Endothelial cell of umbilical vein (primary cell): ENCODE measurements at regions not wholly inside any gene's neighbourhood (a gene's known extent, or its start where the extent isn't known, plus 50 kb on each side); places are given as distances from the start of the nearest gene placed in this dataset.

Experiments used
- BruUV-seq: library from RNA; stranded (reverse); fragments of 400-500 nt; replicated peaks from 2 replicates; lab custom pipeline; 2021; lab: Mats Ljungman, UMichigan
- CTCF ChIA-PET: fragments of 300-600, 350-600 bp; sonication (Branson Sonifier 250); formaldehyde crosslinking; loops from one replicate; lab custom pipeline; 2021; ENCODE audit warnings: antibody characterized with exemption, inconsistent platforms; lab: Charles Lee
- POLR2A ChIA-PET: fragments of 300-600, 350-600 bp; sonication (Branson Sonifier 250); formaldehyde crosslinking; loops from one replicate; lab custom pipeline; 2021; ENCODE audit warnings: antibody characterized with exemption, inconsistent platforms; lab: Charles Lee
- DNase-seq: peaks from one replicate; pipeline ENCODE4 v3.0.0-alpha.2; 2011; ENCODE audit warnings: low read depth, low spot score
- FAIRE-seq: peaks from 2 replicates; lab custom pipeline; 2011; peaks lifted over from hg19 to GRCh38; lab: Jason Lieb, UNC
- H2AFZ ChIP-seq: 2 replicates; pipeline ENCODE4 v1.6.0; 2012; ENCODE audit warnings: low read depth, low read length, control low read depth, inconsistent platforms
- H3K27ac ChIP-seq: 2 replicates; pipeline ENCODE4 v1.5.1; 2011; ENCODE audit warnings: low read depth, mild to moderate bottlenecking, control low read depth, low read length, moderate library complexity; ENCODE audit not compliant: insufficient read depth
- H3K27me3 ChIP-seq, 2 experiments: 2 replicates each; pipeline versions ENCODE4 v1.6.0 to v1.6.1; 2011; ENCODE audit warnings: low read length in 2 of 2, mixed read lengths in 1 of 2; ENCODE audit not compliant: control insufficient read depth in 2 of 2, insufficient read depth in 2 of 2
- H3K36me3 ChIP-seq, 2 experiments: 2 replicates in 1 of 2; 3 replicates in 1 of 2; pipeline ENCODE4 v1.5.1; 2011; ENCODE audit warnings: low read length in 2 of 2, mild to moderate bottlenecking in 1 of 2, moderate library complexity in 1 of 2; ENCODE audit not compliant: control insufficient read depth in 2 of 2, insufficient read depth in 2 of 2; ENCODE audit errors: extremely low read depth in 1 of 2
- H3K4me1 ChIP-seq: 3 replicates; pipeline ENCODE4 v1.5.1; 2011; ENCODE audit warnings: mild to moderate bottlenecking, low read length; ENCODE audit not compliant: control insufficient read depth, insufficient read depth; ENCODE audit errors: extremely low read depth
- H3K4me2 ChIP-seq: 2 replicates; pipeline ENCODE4 v1.6.1; 2011; ENCODE audit warnings: low read length, control low read depth, mixed read lengths; ENCODE audit not compliant: insufficient read depth
- H3K4me3 ChIP-seq, 3 experiments: fragments of 200-600 bp in 1 of 3; sonication (generic), shearing (Covaris generic) in 1 of 3; replicated peaks in 1 of 3; 2 replicates each; pipeline ENCODE4 v1.5.1; 2011 to 2016; ENCODE audit warnings: control low read depth in 3 of 3, low read length in 3 of 3, mild to moderate bottlenecking in 2 of 3, inconsistent platforms in 1 of 3, low read depth in 1 of 3, moderate library complexity in 1 of 3; ENCODE audit not compliant: insufficient read depth in 1 of 3
- H3K79me2 ChIP-seq: 2 replicates; pipeline ENCODE4 v1.6.0; 2012; ENCODE audit warnings: low read length, inconsistent platforms; ENCODE audit not compliant: control insufficient read depth, insufficient read depth
- H3K9ac ChIP-seq: replicated peaks from 2 replicates; pipeline ENCODE3; 2011; ENCODE audit warnings: low read length, control low read depth; ENCODE audit not compliant: insufficient read depth; ENCODE audit errors: extremely low read depth
- H3K9me1 ChIP-seq: replicated peaks from 3 replicates; pipeline ENCODE4 v1.6.0; 2011; ENCODE audit warnings: mild to moderate bottlenecking, low read length; ENCODE audit not compliant: control insufficient read depth, insufficient read depth; ENCODE audit errors: extremely low read depth
- H3K9me3 ChIP-seq: replicated peaks from 2 replicates; pipeline ENCODE4 v1.5.1; 2012; ENCODE audit warnings: low read length, inconsistent platforms; ENCODE audit not compliant: control insufficient read depth, insufficient read depth
- H4K20me1 ChIP-seq: replicated peaks from 2 replicates; pipeline ENCODE3; 2011; ENCODE audit warnings: mild to moderate bottlenecking, low read length; ENCODE audit not compliant: control insufficient read depth, insufficient read depth; ENCODE audit errors: extremely low read depth
- EZH2 ChIP-seq: IDR thresholded peaks from 2 replicates; pipeline ENCODE4 v1.6.1; 2012; ENCODE audit warnings: borderline replicate concordance, low read depth, mild to moderate bottlenecking, moderate library complexity, low read length, inconsistent platforms; ENCODE audit not compliant: severe bottlenecking
- FOS ChIP-seq: IDR thresholded peaks from 2 replicates; pipeline ENCODE4 v1.6.1; 2011; ENCODE audit warnings: mild to moderate bottlenecking, low read length, moderate library complexity, borderline replicate concordance; ENCODE audit not compliant: insufficient read depth
- GATA2 ChIP-seq: IDR thresholded peaks from 2 replicates; pipeline ENCODE4 v1.7.0; 2011; ENCODE audit warnings: low read depth, mild to moderate bottlenecking, moderate library complexity, mixed read lengths, low read length; ENCODE audit not compliant: insufficient read length, insufficient read depth
- JUN ChIP-seq: IDR thresholded peaks from 2 replicates; pipeline ENCODE4 v1.6.1; 2011; ENCODE audit warnings: borderline replicate concordance, low read depth; ENCODE audit not compliant: insufficient read length, insufficient read depth
- MYC ChIP-seq: IDR thresholded peaks from one replicate; pipeline ENCODE4 v1.6.1; 2011; ENCODE audit warnings: mild to moderate bottlenecking, low read depth, low read length
- POLR2A ChIP-seq: IDR thresholded peaks from 2 replicates; pipeline ENCODE4 v1.6.1; 2012; ENCODE audit warnings: low read depth, mild to moderate bottlenecking, control low read depth, low read length
- POLR2AphosphoS5 ChIP-seq: IDR thresholded peaks from 2 replicates; pipeline ENCODE4 v1.6.1; 2012; ENCODE audit warnings: low read depth, mild to moderate bottlenecking, control low read depth, low read length, moderate library complexity; ENCODE audit not compliant: insufficient read depth
- dilution Hi-C: fragments of 300-500 bp; cut with MboI; formaldehyde crosslinking; loops from one replicate; pipeline ENCODE4 v1.15.0; 2019; ENCODE audit warnings: low sequenced_read_pairs; ENCODE audit not compliant: extremely low pct_ligation_motif_present
- intact Hi-C: fragments of 100-400 bp; cut with micrococcal nuclease; formaldehyde crosslinking; loops from one replicate; pipeline ENCODE4 v1.10.0; 2022
- TF ChIP-seq, protein P1 (sequence below): IDR thresholded peaks from 2 replicates; pipeline ENCODE4 v1.6.1; 2011; ENCODE audit not compliant: insufficient read depth, insufficient read length
- TF ChIP-seq, protein P2 (sequence below), 2 donors: IDR thresholded peaks; 1 replicate in 1 of 2; 2 replicates in 1 of 2; pipeline ENCODE4 v1.5.1; 2011; ENCODE audit warnings: low read length in 2 of 2, mild to moderate bottlenecking in 2 of 2, moderate library complexity in 2 of 2, control low read depth in 1 of 2, inconsistent platforms in 1 of 2, low read depth in 1 of 2; ENCODE audit not compliant: insufficient read depth in 1 of 2; ENCODE audit errors: extremely low read depth in 1 of 2

GRCh38 chr11:36744375-36745168 is 146.5 kb upstream of the RAG2 start:
- BruUV-seq = no TSS peak
- ChIA-PET CTCF (interaction anchor here (0.5 to 4.5 kb wide), 5 partner anchors 12 to 181 kb away, joined by 3 to 37 read pairs (median 7); no protein-coding TSS in a partner anchor), POLR2A (no interaction called here)
- intact Hi-C loops (no loop called here), dilution Hi-C loops (no loop called here)
- H3K9me3 ChIP-seq = no peaks in the 10 kb centered on the region
- no peak overlapping the region for H3K4me3 ChIP-seq
- no peak overlapping the region for H3K9ac ChIP-seq
- H2AFZ ChIP-seq = peak overlapping the region; percentile 26
- no peak overlapping the region for H3K4me2 ChIP-seq
- DNase-seq (peak; percentile 65), FAIRE-seq (peak; percentile 82)
- H3K36me3 ChIP-seq = no peaks in the 10 kb centered on the region
- H3K79me2 ChIP-seq = no peaks in the 10 kb centered on the region
- H3K27ac ChIP-seq = no peak overlapping the region
- H3K4me1 ChIP-seq = no peaks in the 10 kb centered on the region
- H4K20me1 ChIP-seq = no peaks in the 10 kb centered on the region
- peaks cover 0 to 1% of the 10 kb centered on the region in 2 experiments for H3K27me3 ChIP-seq
- H3K9me1 ChIP-seq = no peaks in the 10 kb centered on the region
- TF ChIP-seq, protein P1, sequence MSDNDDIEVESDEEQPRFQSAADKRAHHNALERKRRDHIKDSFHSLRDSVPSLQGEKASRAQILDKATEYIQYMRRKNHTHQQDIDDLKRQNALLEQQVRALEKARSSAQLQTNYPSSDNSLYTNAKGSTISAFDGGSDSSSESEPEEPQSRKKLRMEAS = peak; percentile 74
- TF ChIP-seq FOS (no peak), POLR2AphosphoS5 (no peak), EZH2 (no peak), MYC (no peak), POLR2A (no peak), GATA2 (no peak), JUN (no peak)
- TF ChIP-seq, protein P2, sequence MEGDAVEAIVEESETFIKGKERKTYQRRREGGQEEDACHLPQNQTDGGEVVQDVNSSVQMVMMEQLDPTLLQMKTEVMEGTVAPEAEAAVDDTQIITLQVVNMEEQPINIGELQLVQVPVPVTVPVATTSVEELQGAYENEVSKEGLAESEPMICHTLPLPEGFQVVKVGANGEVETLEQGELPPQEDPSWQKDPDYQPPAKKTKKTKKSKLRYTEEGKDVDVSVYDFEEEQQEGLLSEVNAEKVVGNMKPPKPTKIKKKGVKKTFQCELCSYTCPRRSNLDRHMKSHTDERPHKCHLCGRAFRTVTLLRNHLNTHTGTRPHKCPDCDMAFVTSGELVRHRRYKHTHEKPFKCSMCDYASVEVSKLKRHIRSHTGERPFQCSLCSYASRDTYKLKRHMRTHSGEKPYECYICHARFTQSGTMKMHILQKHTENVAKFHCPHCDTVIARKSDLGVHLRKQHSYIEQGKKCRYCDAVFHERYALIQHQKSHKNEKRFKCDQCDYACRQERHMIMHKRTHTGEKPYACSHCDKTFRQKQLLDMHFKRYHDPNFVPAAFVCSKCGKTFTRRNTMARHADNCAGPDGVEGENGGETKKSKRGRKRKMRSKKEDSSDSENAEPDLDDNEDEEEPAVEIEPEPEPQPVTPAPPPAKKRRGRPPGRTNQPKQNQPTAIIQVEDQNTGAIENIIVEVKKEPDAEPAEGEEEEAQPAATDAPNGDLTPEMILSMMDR (IDR thresholded peaks at IDR 0.05; ENCODE audit: extremely low read depth in 1 of 2, insufficient read depth in 1 of 2, low read depth in 1 of 2, low read length in 2 of 2) = peak; percentile 78 to 84
